Left lung (tissue), 4 donors: ENCODE measurements at regions not wholly inside any gene's neighbourhood (a gene's known extent, or its start where the extent isn't known, plus 50 kb on each side); places are given as distances from the start of the nearest gene placed in this dataset.
A peak's percentile ranks its signal among the peaks of the same experiment; 100 is the strongest.

Source experiments
- ATAC-seq: fragments of 200-7000 bp; cut with Tn5 transposase; one replicate; pipeline ENCODE4 v1.9.1; 2020; ENCODE audit warnings: moderate library complexity
- DNase-seq, 4 donors: peaks; one replicate each; pipeline ENCODE4 v3.0.0-alpha.2; 2013 to 2020
- H3K27ac ChIP-seq, 2 donors: fragments of 200-600 bp; sonication (generic) in 1 of 2; one replicate each; pipeline versions ENCODE4 v1.5.0 to v1.8.0; 2020 to 2021
- H3K27me3 ChIP-seq, 2 donors: fragments of 200-600 bp; sonication (generic) in 1 of 2; one replicate each; pipeline versions ENCODE4 v1.5.0 to v1.8.0; 2020 to 2021
- H3K36me3 ChIP-seq, 2 donors: fragments of 200-600 bp; sonication (generic) in 1 of 2; one replicate each; pipeline versions ENCODE4 v1.5.0 to v1.8.0; 2020 to 2021
- H3K4me1 ChIP-seq, 2 donors: fragments of 200-600 bp; one replicate each; pipeline ENCODE4 v1.8.0; 2021
- H3K4me3 ChIP-seq, 2 donors: fragments of 200-600 bp; sonication (generic) in 1 of 2; one replicate each; pipeline versions ENCODE4 v1.5.0 to v1.8.0; 2020 to 2021; ENCODE audit warnings: mild to moderate bottlenecking in 1 of 2
- H3K9me3 ChIP-seq, 2 donors: fragments of 200-600 bp; sonication (generic) in 1 of 2; one replicate each; pipeline versions ENCODE4 v1.5.0 to v1.8.0; 2020 to 2021
- intact Hi-C, 2 donors: fragments of 100-400 bp; cut with DNase I; formaldehyde crosslinking; loops; one replicate each; pipeline versions ENCODE4 v1.11.2 to v1.14.2; 2022
- TF ChIP-seq, protein P1 (sequence below), 2 donors: fragments of 200-600 bp; sonication (generic) in 1 of 2; IDR thresholded peaks; one replicate each; pipeline versions ENCODE4 v1.5.0 to v1.8.0; 2021; ENCODE audit warnings: antibody characterized with exemption in 2 of 2
- donor health status: DM: no; HTN: yes; CAD: no.
- donor health status: DM: no; HTN: no; CAD: no.

DNA sequence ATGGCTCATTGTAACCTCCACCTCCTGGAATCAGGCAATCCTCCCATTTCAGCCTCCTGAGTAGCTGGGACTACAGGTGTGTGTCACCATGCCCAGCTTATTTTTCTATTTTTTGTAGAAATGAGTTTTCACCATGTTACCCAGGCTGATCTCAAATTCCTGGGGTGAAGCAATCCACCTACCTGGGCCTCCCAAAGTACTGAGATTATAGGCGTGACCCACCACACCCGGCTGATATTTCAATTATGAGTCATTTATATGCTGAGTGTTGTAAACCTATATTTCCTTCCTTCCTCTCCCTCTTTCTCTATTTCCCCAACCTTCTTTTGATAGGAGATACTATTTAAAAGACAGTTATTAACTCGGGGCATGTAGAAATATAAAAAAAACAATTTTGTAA, 469.6 kb upstream of the ID2 start:
- Histone ChIP-seq H3K27me3 (no peaks in the 10 kb centered on the region), H3K9me3 (peaks cover 0 to 26% of the 10 kb centered on the region in 2 donors), H3K27ac (no peak overlapping the region), H3K36me3 (no peaks in the 10 kb centered on the region), H3K4me1 (no peaks in the 10 kb centered on the region), H3K4me3 (no peak overlapping the region)
- TF ChIP-seq, protein P1, sequence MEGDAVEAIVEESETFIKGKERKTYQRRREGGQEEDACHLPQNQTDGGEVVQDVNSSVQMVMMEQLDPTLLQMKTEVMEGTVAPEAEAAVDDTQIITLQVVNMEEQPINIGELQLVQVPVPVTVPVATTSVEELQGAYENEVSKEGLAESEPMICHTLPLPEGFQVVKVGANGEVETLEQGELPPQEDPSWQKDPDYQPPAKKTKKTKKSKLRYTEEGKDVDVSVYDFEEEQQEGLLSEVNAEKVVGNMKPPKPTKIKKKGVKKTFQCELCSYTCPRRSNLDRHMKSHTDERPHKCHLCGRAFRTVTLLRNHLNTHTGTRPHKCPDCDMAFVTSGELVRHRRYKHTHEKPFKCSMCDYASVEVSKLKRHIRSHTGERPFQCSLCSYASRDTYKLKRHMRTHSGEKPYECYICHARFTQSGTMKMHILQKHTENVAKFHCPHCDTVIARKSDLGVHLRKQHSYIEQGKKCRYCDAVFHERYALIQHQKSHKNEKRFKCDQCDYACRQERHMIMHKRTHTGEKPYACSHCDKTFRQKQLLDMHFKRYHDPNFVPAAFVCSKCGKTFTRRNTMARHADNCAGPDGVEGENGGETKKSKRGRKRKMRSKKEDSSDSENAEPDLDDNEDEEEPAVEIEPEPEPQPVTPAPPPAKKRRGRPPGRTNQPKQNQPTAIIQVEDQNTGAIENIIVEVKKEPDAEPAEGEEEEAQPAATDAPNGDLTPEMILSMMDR (IDR thresholded peaks at IDR 0.05) = no peak
- no peak for ATAC-seq
- no peak for DNase-seq
- intact Hi-C loops = no loop called here

DNA sequence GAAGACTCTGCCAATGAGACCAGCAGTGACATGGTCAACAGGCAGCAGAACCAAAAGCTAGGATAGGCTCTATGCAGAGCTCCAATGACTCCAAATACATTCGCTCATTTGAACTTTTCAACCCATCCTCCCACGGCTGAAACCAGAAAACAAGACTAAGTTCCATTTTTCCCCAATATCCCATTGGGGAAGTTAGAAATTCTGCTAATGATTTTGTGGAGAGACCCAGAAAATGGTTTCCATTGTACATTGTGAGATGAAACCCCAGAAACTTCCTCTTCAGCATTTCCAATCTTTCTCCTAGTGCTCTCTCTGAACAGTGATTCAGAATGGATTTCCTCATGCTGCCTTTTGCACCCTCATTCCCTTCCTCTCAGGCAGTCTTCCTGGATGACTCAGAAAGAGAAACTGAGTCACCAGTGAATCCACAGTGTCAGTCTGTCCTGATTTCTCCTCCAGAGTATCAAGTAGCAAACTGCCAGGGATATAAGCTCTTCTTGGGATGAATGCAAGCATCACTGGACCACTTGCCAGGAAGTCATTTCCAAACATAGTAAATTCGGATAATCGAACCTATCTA, 467.7 kb upstream of the ID2 start:
- H3K27ac ChIP-seq = no peak overlapping the region
- no peaks in the 10 kb centered on the region for H3K27me3 ChIP-seq
- DNase-seq (no peak), ATAC-seq (no peak)
- intact Hi-C loops = no loop called here
- H3K36me3 ChIP-seq = no peaks in the 10 kb centered on the region
- H3K4me3 ChIP-seq = no peak overlapping the region
- H3K4me1 ChIP-seq = no peaks in the 10 kb centered on the region
- TF ChIP-seq, protein P1 (IDR thresholded peaks at IDR 0.05) = no peak
- H3K9me3 ChIP-seq = peaks cover 0 to 11% of the 10 kb centered on the region in 2 donors

DNA sequence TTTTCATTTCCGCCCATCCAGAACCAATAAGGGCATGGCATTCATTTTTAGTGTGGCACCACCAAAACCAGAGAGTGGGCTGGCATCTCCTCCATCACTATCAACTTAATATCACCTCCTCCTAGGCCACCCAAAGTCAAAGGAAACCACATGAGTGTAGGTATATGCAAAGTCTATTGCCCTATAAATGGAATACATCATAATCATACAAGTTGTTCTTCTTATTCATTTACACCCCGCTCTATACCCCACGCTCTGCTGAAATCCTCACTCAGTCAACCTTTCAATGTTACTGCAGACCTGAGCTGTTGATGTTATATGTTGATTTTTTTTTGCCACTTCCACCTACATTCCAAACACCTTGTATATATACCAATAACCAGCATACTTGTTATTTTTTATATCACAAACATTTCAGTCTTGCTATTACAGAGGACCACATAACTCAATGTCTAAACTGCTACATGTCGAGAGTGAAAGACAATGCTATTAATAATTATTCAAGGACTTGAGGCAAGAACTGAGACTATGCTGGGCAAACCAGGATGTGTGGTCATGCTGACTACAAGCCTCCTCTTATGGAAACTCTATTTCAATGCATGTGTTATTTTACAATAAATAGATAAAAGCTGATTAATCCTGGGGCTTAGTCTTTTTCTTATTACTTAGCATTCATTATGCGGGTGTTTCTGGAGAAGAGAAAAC, 466.5 kb upstream of the ID2 start:
- no peak for DNase-seq
- no peak for ATAC-seq
- TF ChIP-seq, protein P1 (IDR thresholded peaks at IDR 0.05) = no peak
- Histone ChIP-seq H3K27me3 (no peaks in the 10 kb centered on the region), H3K4me3 (no peak overlapping the region), H3K27ac (no peak overlapping the region), H3K4me1 (no peaks in the 10 kb centered on the region), H3K36me3 (no peaks in the 10 kb centered on the region), H3K9me3 (no peaks in the 10 kb centered on the region)
- intact Hi-C loops = no loop called here

DNA sequence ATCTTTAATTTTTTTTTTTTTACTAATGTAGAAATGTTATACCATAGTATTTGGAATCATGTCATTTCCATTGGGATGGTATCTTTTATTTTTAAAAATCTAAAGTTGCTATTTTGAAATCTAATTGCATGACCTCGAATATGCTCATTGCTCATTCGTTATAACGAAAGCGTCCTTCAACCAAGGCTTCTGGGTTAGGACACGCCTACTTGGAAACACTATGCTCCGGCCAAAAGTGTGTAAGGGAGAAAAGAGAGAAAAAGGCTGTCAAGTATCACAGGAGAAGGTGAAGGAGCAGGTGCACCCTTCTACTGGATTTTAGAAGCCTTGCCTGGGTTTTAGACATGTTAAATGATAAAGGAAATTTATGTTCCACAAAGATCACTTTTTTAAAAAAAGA, 465.9 kb upstream of the ID2 start:
- DNase-seq (no peak), ATAC-seq (no peak)
- Histone ChIP-seq H3K27ac (no peak overlapping the region), H3K4me3 (no peak overlapping the region), H3K27me3 (no peaks in the 10 kb centered on the region), H3K4me1 (no peaks in the 10 kb centered on the region), H3K9me3 (no peaks in the 10 kb centered on the region), H3K36me3 (no peaks in the 10 kb centered on the region)
- TF ChIP-seq, protein P1 (IDR thresholded peaks at IDR 0.05) = no peak
- intact Hi-C loops = no loop called here

DNA sequence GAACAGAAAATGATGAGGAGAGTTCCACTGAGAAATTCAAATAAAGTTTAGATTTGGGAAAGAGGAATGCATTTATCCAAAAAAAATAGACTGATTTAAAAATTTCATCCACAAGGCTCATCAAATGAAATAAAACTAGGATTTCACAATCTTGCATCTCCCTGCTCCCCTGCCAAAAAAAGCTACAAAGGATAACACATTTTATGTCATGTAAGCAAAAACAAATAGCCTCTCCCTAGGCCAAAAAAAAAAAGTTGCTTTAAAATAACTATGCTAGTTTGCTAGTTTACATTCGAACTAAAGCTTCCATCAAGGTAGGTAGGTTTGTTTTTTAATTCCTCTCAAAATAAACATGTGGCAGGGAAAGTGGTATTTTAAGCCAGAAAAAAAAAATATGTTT, 465.5 kb upstream of the ID2 start:
- Histone ChIP-seq H3K36me3 (no peaks in the 10 kb centered on the region), H3K4me1 (no peaks in the 10 kb centered on the region), H3K4me3 (no peak overlapping the region), H3K27ac (no peak overlapping the region), H3K9me3 (no peaks in the 10 kb centered on the region), H3K27me3 (no peaks in the 10 kb centered on the region)
- TF ChIP-seq, protein P1 (IDR thresholded peaks at IDR 0.05) = no peak
- ATAC-seq = no peak
- intact Hi-C loops = no loop called here
- DNase-seq = peak in 2 of 4 donors; percentile 57 to 75
